ENCODE measurements at regions not wholly inside any gene's neighbourhood (a gene's known extent, or its start where the extent isn't known, plus 50 kb on each side); places are given as distances from the start of the nearest gene placed in this dataset.
"Not testable (repeated sequence)": the region's sequence is repeated elsewhere in the genome, so short reads cannot be mapped to it uniquely, and the experiment has no call there.

DNA sequence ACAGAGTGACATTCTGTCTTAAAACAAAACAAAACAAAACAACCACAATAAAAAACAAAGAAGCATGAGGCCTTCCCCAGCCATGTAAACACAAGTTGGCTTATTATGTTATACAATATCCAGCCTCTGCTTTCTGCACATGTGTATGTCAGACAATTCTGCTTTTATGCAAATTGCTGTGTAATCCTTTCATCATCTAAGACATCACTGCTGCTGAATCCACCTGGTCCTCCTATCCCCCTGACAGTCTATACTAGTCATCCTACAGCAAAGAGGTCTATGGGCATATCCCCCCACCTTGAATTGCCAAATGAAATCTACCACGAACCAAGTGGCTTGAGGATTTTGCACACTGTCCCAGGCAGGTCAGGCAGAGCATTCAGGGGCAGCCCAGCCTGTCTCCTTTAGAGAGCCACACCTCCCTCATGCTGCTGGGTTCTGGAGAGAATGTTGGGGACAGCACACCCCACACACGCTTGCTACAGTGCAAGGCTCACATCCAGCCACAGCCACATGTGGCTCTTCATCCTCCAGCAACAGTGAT is 339.6 kb upstream of the CDH5 start:
- Mint-ChIP-seq H3K27me3 (peaks cover 0 to 11% of the 10 kb centered on the region in 2 donors), H3K36me3 (ENCODE audit: insufficient read depth) (no peaks in the 10 kb centered on the region), H3K9me3 (peaks cover 2 to 12% of the 10 kb centered on the region in 2 donors), H3K4me3 (no peak overlapping the region), H3K4me1 (ENCODE audit: low read depth in 2 of 2) (no peaks in the 10 kb centered on the region), H3K27ac (no peak overlapping the region)
- DNase-seq (no peak), ATAC-seq (replicated peaks) (no peak)

DNA sequence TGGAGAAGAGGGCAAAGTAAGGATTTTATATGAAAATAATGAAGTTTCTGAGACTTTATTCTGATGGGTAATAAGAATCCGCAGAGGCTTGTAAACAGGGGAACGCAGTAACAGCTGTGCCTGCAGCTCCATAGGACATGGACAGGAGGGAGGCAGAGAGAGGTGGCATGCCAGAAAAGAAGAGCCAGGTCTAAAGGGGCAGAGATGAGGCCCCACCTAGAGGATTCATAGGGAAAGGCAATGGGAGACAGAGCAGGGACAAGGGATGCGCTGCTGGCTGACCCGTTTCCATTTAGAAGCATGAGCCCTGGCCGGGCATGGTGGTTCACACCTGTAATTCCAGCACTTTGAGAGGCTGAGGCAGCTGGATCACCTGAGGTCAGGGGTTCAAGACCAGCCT is 340.3 kb upstream of the CDH5 start:
- Mint-ChIP-seq H3K4me3 (no peak overlapping the region), H3K4me1 (ENCODE audit: low read depth in 2 of 2) (no peaks in the 10 kb centered on the region), H3K27me3 (peaks cover 0 to 17% of the 10 kb centered on the region in 2 donors), H3K27ac (no peak overlapping the region), H3K9me3 (peaks cover 8 to 12% of the 10 kb centered on the region in 2 donors), H3K36me3 (ENCODE audit: insufficient read depth) (no peaks in the 10 kb centered on the region)
- no peak for ATAC-seq (replicated peaks)
- no peak for DNase-seq

- no peak overlapping the region for H3K4me3 Mint-ChIP-seq
- peaks cover 8 to 12% of the 10 kb centered on the region in 2 donors for H3K9me3 Mint-ChIP-seq
- no peak for ATAC-seq (replicated peaks)
- H3K27me3 Mint-ChIP-seq: peaks cover 0 to 18% of the 10 kb centered on the region in 2 donors
- H3K27ac Mint-ChIP-seq: no peak overlapping the region
- DNase-seq: no peak
- H3K4me1 Mint-ChIP-seq (ENCODE audit: low read depth in 2 of 2): no peaks in the 10 kb centered on the region
- H3K36me3 Mint-ChIP-seq (ENCODE audit: insufficient read depth): no peaks in the 10 kb centered on the region
Measured at GRCh38 chr16:66025751-66026150, 340.7 kb upstream of the CDH5 start.

GRCh38 chr16:66024567-66024966 is 341.9 kb upstream of the CDH5 start:
- H3K4me1 Mint-ChIP-seq (ENCODE audit: low read depth in 2 of 2); H3K36me3 Mint-ChIP-seq (ENCODE audit: insufficient read depth); ATAC-seq (replicated peaks); DNase-seq; H3K4me3 Mint-ChIP-seq; H3K27ac Mint-ChIP-seq: not testable (repeated sequence)
- H3K9me3 Mint-ChIP-seq: peaks cover 8 to 12% of the 10 kb centered on the region in 2 donors
- H3K27me3 Mint-ChIP-seq: peaks cover 0 to 12% of the 10 kb centered on the region in 2 donors

- H3K9me3 Mint-ChIP-seq: peaks cover 8 to 12% of the 10 kb centered on the region in 2 donors
- ATAC-seq (replicated peaks) (no peak), DNase-seq (no peak)
- H3K4me1 Mint-ChIP-seq (ENCODE audit: low read depth in 2 of 2): no peaks in the 10 kb centered on the region
- H3K4me3 Mint-ChIP-seq: no peak overlapping the region
- H3K27ac Mint-ChIP-seq: no peak overlapping the region
- peaks cover 0 to 6% of the 10 kb centered on the region in 2 donors for H3K27me3 Mint-ChIP-seq
- H3K36me3 Mint-ChIP-seq (ENCODE audit: insufficient read depth): no peaks in the 10 kb centered on the region
Measured at GRCh38 chr16:66023481-66023880, 343.0 kb upstream of the CDH5 start.

- peaks cover 7 to 8% of the 10 kb centered on the region in 2 donors for H3K9me3 Mint-ChIP-seq
- H3K27me3 Mint-ChIP-seq: peaks cover 0 to 6% of the 10 kb centered on the region in 2 donors
- no peak for ATAC-seq (replicated peaks)
- H3K27ac Mint-ChIP-seq: no peak overlapping the region
- no peaks in the 10 kb centered on the region for H3K4me1 Mint-ChIP-seq (ENCODE audit: low read depth in 2 of 2)
- no peaks in the 10 kb centered on the region for H3K36me3 Mint-ChIP-seq (ENCODE audit: insufficient read depth)
- DNase-seq: no peak
- no peak overlapping the region for H3K4me3 Mint-ChIP-seq
Measured at GRCh38 chr16:66020642-66021041, 345.8 kb upstream of the CDH5 start.

- DNase-seq (no peak), ATAC-seq (replicated peaks) (no peak)
- Mint-ChIP-seq H3K27me3 (peaks cover 1 to 6% of the 10 kb centered on the region in 2 donors), H3K9me3 (peaks cover 7 to 8% of the 10 kb centered on the region in 2 donors), H3K36me3 (ENCODE audit: insufficient read depth) (no peaks in the 10 kb centered on the region), H3K4me1 (ENCODE audit: low read depth in 2 of 2) (no peaks in the 10 kb centered on the region), H3K27ac (no peak overlapping the region), H3K4me3 (no peak overlapping the region)
Measured at GRCh38 chr16:66020046-66020445, 346.4 kb upstream of the CDH5 start.

DNA sequence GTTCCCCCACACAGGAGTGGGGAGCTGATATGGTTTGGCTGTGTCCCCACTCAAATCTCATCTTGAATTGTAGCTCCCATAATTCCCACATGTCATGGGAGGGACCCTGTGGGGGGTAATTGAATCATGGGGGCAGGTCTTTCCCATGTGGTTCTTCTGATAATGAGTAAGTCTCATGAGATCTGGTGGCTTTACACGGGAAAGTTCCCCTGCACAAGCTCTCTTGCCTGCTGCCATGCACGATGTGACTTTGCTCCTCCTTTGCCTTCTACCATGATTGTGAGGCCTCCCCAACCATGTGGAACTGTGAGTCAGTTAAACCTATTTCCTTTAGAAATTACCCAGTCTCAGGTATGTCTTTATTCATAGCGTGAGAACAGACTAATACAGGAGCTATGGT is 347.0 kb upstream of the CDH5 start:
- not testable (repeated sequence) for DNase-seq; H3K4me1 Mint-ChIP-seq (ENCODE audit: low read depth in 2 of 2); H3K27me3 Mint-ChIP-seq; ATAC-seq (replicated peaks); H3K36me3 Mint-ChIP-seq (ENCODE audit: insufficient read depth); H3K27ac Mint-ChIP-seq; H3K4me3 Mint-ChIP-seq; H3K9me3 Mint-ChIP-seq

DNA sequence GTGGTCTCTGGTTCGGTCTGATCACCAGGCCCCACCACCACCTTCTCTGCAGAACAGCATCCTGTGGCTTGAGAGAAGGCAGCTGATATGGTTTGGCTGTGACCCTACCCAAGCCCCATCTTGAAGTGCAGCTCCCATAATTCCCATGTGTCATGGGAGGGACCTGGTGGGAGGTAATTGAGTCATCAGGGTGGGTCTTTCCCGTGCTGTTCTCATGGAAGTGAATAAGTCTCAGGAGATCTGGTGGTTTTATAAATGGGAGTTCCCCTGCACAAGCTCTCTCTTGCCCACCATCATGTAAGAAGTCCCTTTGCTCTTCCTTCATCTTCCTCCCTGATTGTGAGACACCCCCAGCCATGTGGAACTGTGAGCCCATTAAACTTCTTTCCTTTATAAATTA is 352.3 kb upstream of the CDH5 start:
- no peak overlapping the region for H3K4me3 Mint-ChIP-seq
- H3K36me3 Mint-ChIP-seq (ENCODE audit: insufficient read depth): no peaks in the 10 kb centered on the region
- DNase-seq (no peak), ATAC-seq (replicated peaks) (no peak)
- no peaks in the 10 kb centered on the region for H3K4me1 Mint-ChIP-seq (ENCODE audit: low read depth in 2 of 2)
- no peaks in the 10 kb centered on the region for H3K9me3 Mint-ChIP-seq
- no peak overlapping the region for H3K27ac Mint-ChIP-seq
- peaks cover 9 to 10% of the 10 kb centered on the region in 2 donors for H3K27me3 Mint-ChIP-seq

DNA sequence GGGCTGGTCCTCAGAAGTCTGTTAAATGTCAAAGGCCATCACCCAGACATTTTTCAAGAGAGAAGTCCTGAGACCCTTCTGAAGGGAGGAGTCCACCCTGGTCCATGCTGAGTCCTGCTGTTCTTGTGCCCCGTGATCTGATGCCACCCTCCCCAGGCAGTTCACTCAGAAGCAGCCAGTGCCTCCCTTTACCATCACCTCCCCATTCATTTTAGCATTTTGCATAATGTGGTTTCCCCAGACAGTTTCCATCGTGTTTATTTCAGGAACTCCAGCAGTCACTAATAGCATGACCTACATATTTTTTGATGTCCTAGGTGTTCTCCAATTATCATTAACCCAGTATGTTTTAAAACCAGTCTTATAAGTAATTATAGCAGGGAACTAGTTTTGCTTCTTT is 353.0 kb upstream of the CDH5 start:
- Mint-ChIP-seq H3K4me1 (ENCODE audit: low read depth in 2 of 2) (no peaks in the 10 kb centered on the region), H3K36me3 (ENCODE audit: insufficient read depth) (no peaks in the 10 kb centered on the region), H3K27me3 (peaks cover 9 to 10% of the 10 kb centered on the region in 2 donors), H3K9me3 (no peaks in the 10 kb centered on the region), H3K27ac (no peak overlapping the region), H3K4me3 (no peak overlapping the region)
- ATAC-seq (replicated peaks) (no peak), DNase-seq (no peak)

DNA sequence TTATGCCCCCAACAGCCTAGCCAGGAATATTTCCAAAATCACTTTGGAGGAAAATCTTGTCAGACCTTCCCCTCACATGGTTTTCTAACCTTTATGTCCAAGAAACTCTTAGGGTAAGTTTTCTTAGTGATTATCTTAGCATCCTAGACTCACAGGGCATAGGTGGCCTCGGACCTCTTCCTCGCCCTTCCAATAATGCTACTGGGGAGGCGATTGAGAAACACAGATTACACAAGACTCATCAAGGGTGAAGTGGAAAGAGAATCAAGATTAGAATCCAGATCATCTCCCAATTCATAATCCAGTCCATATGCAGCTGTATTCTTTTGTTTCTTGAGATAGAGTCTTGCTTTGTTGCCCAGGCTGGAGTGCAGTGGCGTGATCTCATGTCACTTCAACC is 358.4 kb upstream of the CDH5 start:
- ATAC-seq (replicated peaks) (no peak), DNase-seq (no peak)
- H3K27ac Mint-ChIP-seq: no peak overlapping the region
- no peaks in the 10 kb centered on the region for H3K36me3 Mint-ChIP-seq (ENCODE audit: insufficient read depth)
- H3K4me1 Mint-ChIP-seq (ENCODE audit: low read depth in 2 of 2): no peaks in the 10 kb centered on the region
- H3K27me3 Mint-ChIP-seq: peaks cover 0 to 2% of the 10 kb centered on the region in 2 donors
- H3K4me3 Mint-ChIP-seq: no peak overlapping the region
- no peaks in the 10 kb centered on the region for H3K9me3 Mint-ChIP-seq

DNA sequence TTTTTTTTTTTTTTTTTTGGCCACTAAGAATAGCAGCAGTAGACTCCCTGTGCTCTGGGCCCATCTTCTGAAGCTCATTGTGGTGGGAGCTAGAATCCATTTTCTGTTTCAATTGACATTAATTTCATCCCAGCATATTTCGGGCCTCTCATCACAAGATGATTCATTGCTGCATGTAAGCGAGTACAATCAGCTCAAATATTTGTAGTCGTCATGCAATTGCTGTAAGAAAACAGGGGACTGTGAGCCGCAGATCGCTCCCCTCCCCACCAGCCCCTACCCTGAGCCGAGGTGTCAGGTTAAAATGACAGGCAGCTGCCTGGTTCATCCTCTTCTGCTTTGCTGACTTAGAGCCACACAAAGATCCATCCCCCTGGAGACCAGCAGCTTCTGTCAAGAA is 358.8 kb upstream of the CDH5 start:
- Mint-ChIP-seq H3K27ac (no peak overlapping the region), H3K9me3 (no peaks in the 10 kb centered on the region), H3K4me1 (ENCODE audit: low read depth in 2 of 2) (no peaks in the 10 kb centered on the region), H3K4me3 (no peak overlapping the region), H3K36me3 (ENCODE audit: insufficient read depth) (no peaks in the 10 kb centered on the region), H3K27me3 (no peaks in the 10 kb centered on the region)
- no peak for ATAC-seq (replicated peaks)
- no peak for DNase-seq

DNA sequence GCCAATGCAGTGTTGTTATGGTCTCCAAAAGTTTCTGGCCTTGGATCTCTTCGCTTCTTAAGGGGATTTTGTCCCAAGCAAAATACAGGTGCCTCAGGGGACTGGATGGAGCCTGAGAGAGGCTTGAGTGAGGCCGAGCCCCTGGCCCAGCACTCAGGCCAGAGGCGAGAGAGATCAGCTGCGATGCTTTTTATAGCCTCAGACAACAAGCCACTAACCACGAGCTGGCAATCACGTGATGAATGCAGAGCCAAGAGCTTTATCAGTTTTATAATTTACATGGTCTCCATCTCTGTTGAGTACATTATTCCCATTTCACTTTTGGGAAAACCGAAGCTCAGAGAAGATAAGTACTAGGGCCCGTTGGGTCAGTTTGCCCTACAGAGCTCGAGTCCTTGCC is 360.0 kb upstream of the CDH5 start:
- no peaks in the 10 kb centered on the region for H3K9me3 Mint-ChIP-seq
- ATAC-seq (replicated peaks): no peak
- no peak overlapping the region for H3K27ac Mint-ChIP-seq
- H3K27me3 Mint-ChIP-seq: no peaks in the 10 kb centered on the region
- no peaks in the 10 kb centered on the region for H3K36me3 Mint-ChIP-seq (ENCODE audit: insufficient read depth)
- no peak for DNase-seq
- no peak overlapping the region for H3K4me3 Mint-ChIP-seq
- H3K4me1 Mint-ChIP-seq (ENCODE audit: low read depth in 2 of 2): no peaks in the 10 kb centered on the region

DNA sequence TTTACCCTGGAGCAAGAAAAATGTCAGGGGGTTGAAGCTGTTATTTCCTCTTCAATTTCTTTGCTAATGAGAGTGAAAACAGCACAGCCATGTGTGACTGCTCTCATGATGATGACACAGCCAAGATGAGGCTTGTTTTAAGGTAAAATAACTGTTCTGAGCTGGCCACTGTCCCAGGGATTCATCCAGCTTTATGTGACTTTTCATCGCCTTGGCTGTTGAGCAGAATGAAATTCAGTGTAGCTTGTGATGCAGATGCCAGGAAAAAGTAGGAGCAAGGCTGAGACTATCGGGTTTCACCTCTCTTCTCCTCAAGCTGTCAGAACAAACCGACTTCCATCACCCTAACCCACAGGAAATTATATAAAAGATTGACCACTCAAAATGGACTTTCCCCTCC is 361.8 kb upstream of the CDH5 start:
- Mint-ChIP-seq H3K27me3 (peaks cover 0 to 7% of the 10 kb centered on the region in 2 donors), H3K27ac (no peak overlapping the region), H3K4me1 (ENCODE audit: low read depth in 2 of 2) (no peaks in the 10 kb centered on the region), H3K9me3 (no peaks in the 10 kb centered on the region), H3K4me3 (no peak overlapping the region), H3K36me3 (ENCODE audit: insufficient read depth) (no peaks in the 10 kb centered on the region)
- ATAC-seq (replicated peaks) (no peak), DNase-seq (no peak)

DNA sequence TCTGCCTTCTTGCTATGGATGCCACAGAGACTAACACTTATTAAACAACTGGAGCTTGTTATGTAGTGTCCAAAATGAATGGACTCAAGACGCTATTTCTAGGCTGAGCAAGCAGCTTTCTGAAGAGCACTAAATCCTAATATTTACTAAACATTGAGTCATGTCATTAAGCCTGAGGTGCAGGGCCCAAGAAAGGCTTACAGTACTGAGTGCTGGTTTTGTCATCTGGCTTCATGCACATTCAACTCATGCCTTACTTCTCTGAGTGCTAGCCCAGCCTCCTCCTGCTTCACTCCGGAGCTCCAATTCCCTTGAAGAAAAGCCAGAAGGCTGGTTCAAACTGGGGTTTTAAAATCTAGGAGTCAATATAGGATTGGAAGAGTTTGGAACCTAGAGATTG is 363.3 kb upstream of the CDH5 start:
- Mint-ChIP-seq H3K36me3 (ENCODE audit: insufficient read depth) (no peaks in the 10 kb centered on the region), H3K9me3 (no peaks in the 10 kb centered on the region), H3K4me3 (no peak overlapping the region), H3K27ac (no peak overlapping the region), H3K4me1 (ENCODE audit: low read depth in 2 of 2) (no peaks in the 10 kb centered on the region), H3K27me3 (peaks cover 0 to 7% of the 10 kb centered on the region in 2 donors)
- DNase-seq: no peak
- ATAC-seq (replicated peaks): no peak
